LNCAP (cell line): ENCODE measurements at regions not wholly inside any gene's neighbourhood (a gene's known extent, or its start where the extent isn't known, plus 50 kb on each side); places are given as distances from the start of the nearest gene placed in this dataset.

Experiments
- CTCF ChIP-seq: fragments of 450-650 bp; IDR thresholded peaks from 2 replicates; pipeline ENCODE4 v1.5.1; 2017; ENCODE audit warnings: mild to moderate bottlenecking

- TF ChIP-seq CTCF: no peak
Observed at GRCh38 chr2:116586328-116586689, 1228.2 kb upstream of the DDX18 start.
